HG02884 (cell line): ENCODE measurements at regions not wholly inside any gene's neighbourhood (a gene's known extent, or its start where the extent isn't known, plus 50 kb on each side); places are given as distances from the start of the nearest gene placed in this dataset.
"Not testable (repeated sequence)": the region's sequence is repeated elsewhere in the genome, so short reads cannot be mapped to it uniquely, and the experiment has no call there.

ENCODE experiments used
- ATAC-seq: cut with Tn5 transposase; IDR thresholded peaks from one replicate; pipeline ENCODE4 v1.9.1; 2021; ENCODE audit warnings: mild to moderate bottlenecking, moderate library complexity; ENCODE audit not compliant: unreplicated experiment

DNA sequence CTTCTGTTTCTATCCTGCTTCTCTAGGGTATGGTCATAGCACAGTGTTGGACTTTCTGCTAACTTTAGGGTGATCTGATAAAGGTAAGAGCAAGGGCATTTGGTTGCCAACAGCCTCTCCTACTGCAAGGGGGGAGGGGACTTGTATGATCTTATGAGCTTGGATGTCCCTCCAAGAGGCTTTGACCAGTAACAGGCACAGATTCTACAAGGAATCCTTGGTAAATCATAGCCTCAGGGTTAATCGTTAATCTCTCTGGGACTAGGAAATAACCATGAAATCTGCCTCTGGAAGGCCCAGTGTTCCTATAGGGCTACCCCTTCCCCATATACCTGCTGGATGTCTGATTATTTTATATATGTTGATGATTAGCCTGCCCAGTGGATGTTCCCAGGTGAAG is 134.8 kb upstream of the TNFSF4 start:
- no peak for ATAC-seq

DNA sequence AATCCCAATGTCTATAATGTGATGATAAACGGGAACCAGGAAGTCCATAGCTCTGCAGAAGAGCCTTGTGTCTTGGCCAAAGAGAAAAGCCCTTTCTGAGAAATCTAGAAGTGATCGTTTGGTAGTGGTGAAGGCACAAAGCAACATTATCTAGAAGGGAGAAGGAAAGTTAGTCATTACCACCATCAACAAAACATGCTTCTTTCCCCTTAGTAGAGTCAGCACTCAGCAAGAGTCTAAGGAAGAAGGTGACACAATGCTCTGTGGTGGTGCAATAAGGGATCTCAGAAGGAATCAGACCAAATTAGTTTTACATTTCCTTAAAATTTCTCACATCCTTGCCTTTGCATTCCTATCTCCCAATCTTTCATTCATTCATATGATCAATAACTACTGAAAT is 134.4 kb upstream of the PRDX6 start:
- ATAC-seq = no peak

DNA sequence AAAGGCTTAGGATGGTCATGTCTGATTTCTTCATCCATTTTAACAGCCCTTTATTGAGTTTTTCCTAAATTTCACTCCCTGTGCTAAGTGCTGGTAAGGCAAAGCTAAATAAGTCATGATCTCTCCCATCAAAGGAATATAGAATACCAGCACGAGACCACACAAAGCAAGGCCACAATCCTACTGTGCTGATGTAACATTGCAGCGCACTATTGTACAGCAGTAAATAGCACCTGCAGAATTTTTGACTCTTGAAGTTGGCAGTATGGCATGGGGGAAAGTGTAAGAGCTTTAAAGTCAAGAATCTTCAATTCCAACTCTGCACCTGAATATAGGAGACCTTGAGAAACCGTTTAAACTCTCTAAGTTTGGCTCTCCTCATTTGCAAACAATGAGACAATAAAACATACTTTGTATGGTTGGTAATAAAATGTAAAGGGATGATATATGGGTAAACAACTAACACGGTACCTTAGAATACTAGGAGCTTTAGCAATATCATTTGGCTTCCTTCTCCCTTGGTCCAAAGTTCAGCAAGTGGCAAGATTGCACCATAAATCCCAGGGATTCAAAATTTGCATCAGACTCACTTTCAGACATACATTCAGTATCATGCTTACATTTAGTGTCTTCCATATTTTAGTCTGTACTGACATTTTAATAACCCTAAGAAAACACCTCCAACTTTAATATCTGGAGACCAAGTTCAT is 132.9 kb upstream of the PRDX6 start:
- no peak for ATAC-seq

DNA sequence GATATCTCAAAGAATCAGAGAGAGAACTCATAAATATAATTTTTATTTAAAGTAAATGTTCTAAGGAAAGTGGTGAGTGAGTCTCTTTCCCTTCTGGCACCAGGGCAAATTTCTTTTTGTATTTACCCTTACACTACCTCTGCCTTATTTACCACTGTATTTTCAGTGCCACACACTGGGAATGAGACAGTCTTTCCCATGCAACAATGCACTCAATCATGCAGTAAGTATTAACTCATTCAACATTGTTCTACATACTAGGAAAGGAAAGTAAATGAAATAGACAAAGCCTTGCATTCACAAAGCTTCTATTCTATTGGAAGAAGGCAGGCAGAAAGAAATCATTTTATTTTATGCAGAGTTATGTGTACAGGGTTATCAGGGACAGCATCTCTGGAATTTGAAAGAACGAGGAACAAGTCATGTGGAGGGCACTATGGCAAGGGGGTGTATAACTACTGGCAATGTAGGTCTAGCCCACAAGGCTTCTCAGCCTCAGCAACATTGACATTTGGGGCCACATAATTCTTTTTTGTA is 129.8 kb upstream of the PRDX6 start:
- no peak for ATAC-seq

DNA sequence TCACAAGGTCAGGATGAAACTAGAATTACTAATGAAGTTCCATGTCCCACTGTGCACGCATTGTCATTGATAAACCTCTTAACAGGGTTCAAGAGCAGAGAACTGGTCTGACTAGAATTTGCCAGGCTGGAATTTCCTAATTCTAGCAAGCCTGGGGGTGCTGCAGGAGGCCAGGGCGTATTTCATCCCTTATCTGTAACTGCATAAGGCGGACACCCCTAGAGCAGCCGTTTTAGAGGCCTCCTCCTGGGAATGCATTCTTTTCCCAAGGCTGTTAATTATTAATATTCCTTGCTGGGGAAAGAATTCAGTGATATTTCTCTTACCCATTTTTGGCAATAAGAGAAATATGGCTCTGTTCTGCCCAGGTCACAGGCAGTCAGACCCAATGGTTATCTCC is 124.5 kb upstream of the PRDX6 start:
- not testable (repeated sequence) for ATAC-seq

DNA sequence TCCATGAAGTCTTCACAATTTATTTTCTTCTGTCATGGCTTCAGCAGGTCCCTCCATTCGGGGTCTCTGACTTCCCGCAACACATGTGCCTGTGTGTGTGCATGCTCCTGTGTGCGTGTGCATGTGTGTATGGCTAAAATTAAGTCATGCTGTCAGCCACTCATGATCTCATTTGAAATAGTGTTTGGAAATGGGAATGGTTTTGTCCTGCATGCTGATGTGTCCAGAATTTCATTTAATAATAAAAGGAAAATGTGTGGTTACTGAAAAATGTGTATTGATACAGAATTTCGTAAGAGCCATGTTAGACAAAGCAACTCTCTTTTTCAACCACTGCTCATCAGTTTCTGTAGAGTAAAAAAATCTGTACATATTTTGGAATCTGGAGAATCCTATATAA is 123.8 kb upstream of the PRDX6 start:
- no peak for ATAC-seq

DNA sequence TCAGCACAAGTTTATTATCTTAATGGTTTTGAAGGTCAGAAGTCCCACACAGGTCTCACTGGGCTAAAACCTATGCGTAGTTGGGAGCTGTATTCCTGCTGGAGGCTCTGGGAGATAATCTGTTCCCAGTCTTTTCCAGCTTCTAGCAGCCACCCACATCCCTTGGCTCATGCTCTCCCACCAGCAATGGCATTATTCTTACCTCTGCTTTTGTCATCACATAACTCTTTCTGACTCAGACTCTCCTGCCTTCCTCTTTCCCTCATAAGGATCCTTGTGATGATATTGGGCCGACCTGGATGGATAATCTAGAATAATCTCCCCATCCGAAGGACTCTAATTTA is 122.2 kb upstream of the PRDX6 start:
- ATAC-seq = peak; percentile 6

DNA sequence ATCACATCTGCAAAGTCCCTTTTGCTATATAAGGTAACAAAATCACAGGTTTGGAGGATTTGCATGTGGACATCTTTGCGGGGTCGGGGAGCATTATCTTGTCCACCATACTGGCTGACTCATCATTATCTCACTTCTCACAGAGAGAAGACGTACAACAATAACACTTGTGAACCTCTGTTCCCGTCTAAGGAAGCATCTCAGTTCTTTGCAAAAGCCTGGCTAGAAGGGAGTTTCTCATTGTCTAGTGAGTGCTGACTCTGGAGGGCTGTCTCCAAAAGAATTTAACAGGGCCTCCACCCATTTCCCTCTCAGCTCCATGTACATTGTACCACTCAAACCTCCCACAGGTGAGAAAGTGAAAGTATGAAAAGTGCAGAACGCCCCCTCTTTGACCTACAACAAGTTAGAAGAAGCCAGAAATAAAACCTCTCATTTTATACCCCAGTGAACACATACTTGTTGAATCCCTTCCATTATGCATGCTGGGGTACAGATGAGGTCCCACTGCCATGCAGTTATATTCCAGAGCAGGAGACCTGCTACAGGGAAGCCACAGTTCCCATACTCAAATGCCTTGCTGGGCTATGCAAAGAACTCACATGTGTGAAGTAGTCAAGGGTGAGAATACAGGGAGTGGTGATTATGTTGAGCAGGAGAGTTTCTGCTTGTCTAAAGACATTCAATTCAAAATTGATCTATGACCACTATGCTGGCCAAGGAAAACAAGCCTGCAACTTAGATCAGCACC is 121.7 kb upstream of the PRDX6 start:
- ATAC-seq = peak; percentile 65

DNA sequence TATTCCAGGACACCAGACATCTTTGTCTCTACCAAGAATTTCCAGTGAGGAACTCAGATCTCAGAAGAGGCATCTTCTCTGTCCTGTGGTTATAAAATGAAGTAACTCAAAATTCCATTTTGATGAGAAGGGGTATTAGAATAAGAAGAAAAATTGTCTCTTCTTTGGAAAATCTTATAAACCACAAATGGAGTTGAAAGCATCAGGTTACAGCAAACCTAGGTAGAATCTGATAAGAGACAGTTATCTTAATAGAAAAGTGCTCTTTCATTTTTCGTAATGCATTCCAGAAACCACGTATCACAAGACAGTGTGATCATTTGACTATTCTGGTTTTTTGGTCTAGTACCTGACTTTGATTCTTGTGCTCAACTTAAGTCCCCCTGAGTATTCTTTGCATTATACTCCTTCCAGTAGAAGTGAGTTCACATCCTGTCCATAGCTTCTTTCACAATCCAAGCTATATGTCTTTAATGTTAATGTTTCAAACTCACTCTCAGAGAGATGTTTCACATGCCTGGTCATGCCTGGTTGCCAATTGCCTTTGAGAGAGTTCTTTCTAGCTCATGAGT is 120.9 kb upstream of the PRDX6 start:
- ATAC-seq = no peak

DNA sequence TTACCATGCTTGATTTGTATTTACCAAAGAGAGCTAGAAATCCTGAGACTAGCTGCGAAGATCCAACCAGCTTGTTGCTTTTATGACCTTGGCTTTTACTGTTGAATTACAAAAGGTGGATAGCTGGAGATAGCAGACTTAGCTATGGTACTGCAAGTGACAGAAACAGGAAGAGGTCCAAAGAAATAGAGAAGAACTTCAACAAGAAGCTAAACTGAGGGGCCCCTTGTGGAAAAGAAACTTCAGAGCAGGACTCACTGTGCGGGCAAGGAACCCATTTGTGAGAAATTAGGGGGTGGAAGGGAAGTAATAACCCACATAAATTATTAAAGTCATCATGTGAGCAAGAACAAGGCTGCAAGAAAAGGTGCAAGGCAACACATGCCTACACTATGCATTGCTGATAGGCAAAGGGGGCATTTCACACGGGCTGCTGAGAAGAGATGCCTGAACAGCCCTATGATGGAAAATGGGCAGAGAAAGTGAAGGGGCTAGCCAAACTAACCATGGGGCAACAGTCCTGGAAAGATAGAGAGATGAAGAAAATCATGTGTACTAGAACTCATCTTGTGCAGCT is 116.6 kb upstream of the PRDX6 start:
- ATAC-seq = no peak

DNA sequence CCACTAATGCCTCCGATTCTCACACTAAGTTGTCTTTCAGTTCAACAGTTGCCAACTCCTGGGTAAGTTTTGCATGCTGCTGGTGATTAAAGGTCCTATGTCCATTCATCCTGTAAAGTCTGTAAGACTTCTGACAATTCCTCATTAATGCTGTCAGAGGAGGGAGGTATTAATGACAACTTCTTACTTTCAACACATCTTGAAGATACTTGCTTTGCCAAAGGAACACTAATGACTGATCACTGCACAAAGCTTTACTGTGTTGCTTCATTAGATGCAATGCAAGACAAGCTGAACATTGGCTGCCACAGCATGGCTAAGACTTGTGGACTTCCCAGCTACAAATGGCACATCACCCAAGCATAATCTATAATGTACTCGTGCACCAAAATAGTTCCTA is 114.6 kb upstream of the PRDX6 start:
- no peak for ATAC-seq

DNA sequence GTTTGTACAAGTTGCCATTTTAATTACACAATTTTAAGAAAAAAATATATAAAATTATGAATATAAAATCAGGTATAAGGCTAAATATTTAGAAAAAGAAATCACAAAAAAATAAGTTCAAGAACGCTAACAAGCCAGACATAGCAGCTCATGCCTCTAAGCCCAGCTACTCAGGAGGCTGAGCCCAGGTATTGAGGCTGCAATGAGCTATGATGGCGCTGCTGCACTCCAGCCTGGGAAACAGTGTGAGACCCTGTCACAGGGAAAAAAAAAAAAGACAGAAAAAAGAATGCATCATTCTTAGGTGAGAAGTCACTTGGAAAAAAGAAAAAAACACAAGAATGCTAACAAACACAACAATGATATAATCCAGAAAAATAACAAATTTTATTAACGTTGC is 112.3 kb upstream of the PRDX6 start:
- no peak for ATAC-seq

DNA sequence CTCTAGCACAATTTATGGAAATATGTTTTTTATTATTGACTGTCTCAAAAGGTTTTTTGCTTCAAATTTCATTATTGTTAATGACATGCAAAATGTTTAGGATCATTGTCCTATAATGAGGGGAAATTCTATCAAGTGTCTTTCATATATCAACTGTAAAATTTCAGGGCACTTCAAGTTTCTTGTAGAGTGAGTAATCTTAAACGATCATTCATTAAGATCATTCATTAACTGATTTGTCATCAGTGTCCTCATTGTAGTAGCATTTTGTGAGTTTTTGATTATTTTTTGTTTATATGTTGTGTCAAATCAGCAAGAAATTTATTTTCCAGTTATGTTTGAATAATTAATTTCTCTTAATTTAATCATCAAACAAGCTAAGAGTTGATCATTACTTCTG is 111.8 kb upstream of the PRDX6 start:
- no peak for ATAC-seq

DNA sequence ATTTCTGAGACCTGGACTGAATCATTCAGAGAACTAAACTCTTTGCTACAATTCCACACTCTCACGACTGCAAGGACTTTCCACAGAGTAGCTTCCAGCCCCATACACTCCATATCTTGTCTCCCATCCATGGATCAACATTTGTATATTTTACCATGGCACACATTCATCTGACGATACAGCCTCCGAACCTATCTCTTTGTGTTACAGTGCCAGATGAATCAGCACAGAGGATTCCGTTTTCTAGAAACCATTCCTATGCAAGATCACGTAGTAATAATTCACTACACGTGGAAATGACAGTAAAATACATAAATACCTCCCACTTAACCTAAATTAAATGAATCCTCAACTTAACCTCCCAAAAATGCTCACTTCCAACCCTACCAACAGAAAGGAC is 110.0 kb upstream of the PRDX6 start:
- ATAC-seq = no peak

DNA sequence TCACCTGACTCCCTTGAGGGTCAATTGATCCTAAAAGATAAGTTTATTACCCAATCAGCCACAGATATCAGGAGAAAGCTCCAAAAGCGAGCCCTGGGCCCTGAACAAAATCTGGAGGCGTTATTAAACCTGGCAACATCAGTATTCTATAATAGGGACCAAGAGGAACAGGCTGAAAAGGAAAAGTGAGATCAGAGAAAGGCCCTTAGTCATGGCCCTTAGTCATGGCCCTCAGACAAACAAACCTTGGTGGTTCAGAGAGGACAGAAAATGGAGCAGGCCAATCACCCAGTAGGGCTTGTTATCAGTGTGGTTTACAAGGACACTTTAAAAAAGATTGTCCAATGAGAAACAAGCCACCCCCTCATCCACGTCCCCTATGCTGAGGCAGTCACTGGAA is 106.5 kb upstream of the PRDX6 start:
- not testable (repeated sequence) for ATAC-seq

DNA sequence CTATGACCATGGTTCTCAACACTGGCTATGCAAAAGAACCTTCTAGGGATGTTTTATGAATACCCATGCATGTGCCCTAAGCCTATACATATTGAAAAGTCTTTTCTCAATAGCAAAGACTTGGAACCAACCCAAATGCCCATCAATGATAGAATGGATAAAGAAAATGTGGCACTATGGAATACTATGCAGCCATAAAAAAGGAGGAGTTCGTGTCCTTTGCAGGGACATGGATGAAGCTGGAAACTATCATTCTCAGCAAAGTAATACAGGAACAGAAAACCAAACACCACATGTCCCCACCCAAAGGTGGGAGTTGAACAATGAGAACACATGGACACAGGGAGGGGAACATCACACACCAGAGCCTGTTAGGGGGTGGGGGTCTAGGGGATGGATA is 101.1 kb upstream of the PRDX6 start:
- ATAC-seq = not testable (repeated sequence)

DNA sequence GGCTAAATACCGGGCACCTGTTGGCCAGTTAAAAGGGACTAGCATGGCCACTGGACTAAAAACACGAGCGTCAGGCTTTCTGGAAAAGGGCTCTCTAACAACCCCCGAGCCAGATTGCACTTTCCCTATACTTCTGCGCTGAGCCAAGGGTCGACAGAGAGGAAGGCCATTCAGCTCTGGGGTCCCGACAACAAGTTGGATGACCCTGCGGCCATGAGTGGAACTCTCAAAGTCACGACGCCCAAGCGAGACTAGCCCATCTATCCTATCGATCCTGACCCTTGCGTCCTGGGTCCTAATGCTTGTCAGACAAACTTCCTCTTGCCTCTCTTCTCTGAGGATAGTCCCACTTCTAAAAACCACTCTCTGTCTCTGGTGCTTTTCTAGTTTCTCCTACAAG is 99.9 kb upstream of the PRDX6 start:
- ATAC-seq = no peak

DNA sequence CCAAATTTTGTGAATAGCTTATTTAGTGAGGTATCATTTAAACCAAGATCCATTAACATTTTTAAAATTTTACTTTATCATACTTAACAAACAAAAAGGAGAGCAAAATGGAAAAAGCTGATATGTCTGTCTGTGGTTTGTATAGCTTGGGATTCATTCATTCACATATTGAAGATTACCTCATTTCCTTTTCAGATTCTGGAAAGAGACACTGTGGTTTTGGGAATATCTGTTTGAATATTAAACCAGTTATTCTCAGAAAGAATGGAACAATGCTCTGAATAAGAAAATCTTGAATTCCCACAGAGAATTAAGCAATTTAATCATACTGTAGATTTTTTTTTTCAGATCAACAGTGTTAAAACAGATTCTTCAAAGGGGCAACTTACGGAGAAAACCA is 93.8 kb upstream of the PRDX6 start:
- ATAC-seq = no peak

DNA sequence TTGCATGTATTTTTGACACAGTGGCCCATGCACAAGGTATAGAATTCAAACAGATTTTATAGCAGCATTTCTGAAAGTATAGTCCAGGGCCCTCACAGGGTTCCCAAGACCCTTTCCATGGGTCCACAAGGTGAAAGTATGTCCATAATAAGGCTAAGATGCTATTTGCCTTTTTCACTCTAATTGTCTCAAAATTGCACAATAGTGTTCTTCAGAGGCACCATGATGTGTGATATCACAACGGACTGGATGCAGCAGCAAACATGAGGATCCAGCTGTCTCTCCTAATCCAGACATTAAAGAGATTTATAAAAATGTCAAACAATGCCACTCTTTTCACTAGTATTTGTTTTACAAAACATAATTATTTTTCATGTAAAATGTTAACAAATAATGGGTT is 88.8 kb upstream of the PRDX6 start:
- no peak for ATAC-seq

DNA sequence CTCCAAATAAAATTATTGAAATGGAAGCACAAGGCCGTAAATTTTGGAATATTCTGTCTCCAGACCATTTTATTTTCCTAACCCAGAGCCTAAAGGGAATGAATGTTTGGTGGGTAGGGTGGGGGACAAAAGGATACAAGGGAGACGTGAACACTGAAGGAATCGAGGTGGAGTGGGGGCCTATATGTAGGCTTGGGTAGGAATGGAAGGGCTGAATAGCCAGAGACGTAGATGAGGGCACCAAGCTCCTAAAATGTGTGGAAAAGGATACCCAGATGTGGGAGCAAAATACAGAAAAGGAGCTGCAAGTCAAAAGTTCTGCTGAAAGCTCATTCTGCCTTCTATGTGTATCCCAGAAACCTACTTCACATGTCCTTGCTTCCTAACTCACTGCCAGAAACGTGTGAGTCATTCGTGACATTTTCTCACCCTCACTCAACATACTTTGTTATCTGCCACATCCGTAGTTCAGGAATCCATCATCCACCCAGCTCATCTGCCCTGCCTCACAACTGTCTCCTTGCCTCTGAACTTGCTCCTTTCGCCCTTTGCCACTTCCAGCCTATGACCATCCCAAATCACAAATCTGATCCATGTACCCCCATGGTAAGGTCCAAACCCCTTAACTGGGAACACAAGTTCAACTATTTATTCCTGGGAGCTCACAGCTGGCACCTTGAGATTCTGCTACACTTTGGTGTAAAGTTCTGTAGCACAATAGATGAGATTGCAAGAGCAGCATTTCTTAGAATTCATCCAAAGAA is 84.1 kb upstream of the PRDX6 start:
- no peak for ATAC-seq

DNA sequence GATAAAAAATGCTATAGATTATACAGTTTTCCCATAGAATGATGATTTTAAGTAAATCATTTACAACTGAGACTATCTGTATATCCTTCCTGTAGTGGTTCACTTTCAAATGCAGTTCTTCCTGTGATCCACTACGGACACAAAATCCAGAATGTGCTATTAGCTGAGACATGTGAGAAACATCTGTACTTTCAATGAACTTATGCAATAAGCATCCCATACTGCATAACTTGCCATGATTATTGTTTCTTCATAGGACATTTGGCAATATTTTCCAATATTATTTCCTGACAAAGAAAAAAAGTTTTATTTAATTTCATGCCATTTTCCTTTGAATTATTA is 83.5 kb upstream of the PRDX6 start:
- ATAC-seq = no peak
